Activated naive CD4-positive, alpha-beta T cell treated with anti-CD3 and anti-CD28 coated beads, Interleukin-2, amount 50 U/mL, for 72 hours (primary cell): ENCODE measurements at regions not wholly inside any gene's neighbourhood (a gene's known extent, or its start where the extent isn't known, plus 50 kb on each side); places are given as distances from the start of the nearest gene placed in this dataset.

Experiments
- ATAC-seq, 2 donors: fragments of 150-1000 bp; cut with Tn5 transposase; 2 replicates each; pipeline ENCODE4 v1.10.0; 2021; ENCODE audit warnings: mild to moderate bottlenecking in 2 of 2, moderate library complexity in 2 of 2
- DNase-seq, 2 donors: peaks; one replicate each; pipeline ENCODE4 v3.0.0; 2021 to 2022; ENCODE audit warnings: low spot score in 2 of 2
- H3K27ac Mint-ChIP-seq, 2 donors: one replicate each; pipeline ENCODE4 v1.8.0; 2022; ENCODE audit warnings: mild to moderate bottlenecking in 2 of 2, mixed read lengths in 2 of 2
- H3K36me3 Mint-ChIP-seq, 2 donors: one replicate each; pipeline ENCODE4 v1.8.0; 2022; ENCODE audit warnings: mixed read lengths in 2 of 2
- H3K9me3 Mint-ChIP-seq, 2 donors: one replicate each; pipeline ENCODE4 v1.8.0; 2022; ENCODE audit warnings: mixed read lengths in 2 of 2

- DNase-seq (no peak), ATAC-seq (no peak)
- H3K27ac Mint-ChIP-seq: no peak overlapping the region
- peaks cover 0 to 14% of the 10 kb centered on the region in 2 donors for H3K9me3 Mint-ChIP-seq
- peaks cover 0 to 15% of the 10 kb centered on the region in 2 donors for H3K36me3 Mint-ChIP-seq
Measured at GRCh38 chr5:56705217-56705616, 110.1 kb upstream of the MAP3K1 start.

GRCh38 chr5:56703952-56704351 is 111.4 kb upstream of the MAP3K1 start:
- Mint-ChIP-seq H3K27ac (no peak overlapping the region), H3K9me3 (peaks cover 0 to 9% of the 10 kb centered on the region in 2 donors), H3K36me3 (peaks cover 0 to 4% of the 10 kb centered on the region in 2 donors)
- DNase-seq: no peak
- no peak for ATAC-seq

- Mint-ChIP-seq H3K9me3 (peaks cover 0 to 5% of the 10 kb centered on the region in 2 donors), H3K36me3 (no peaks in the 10 kb centered on the region), H3K27ac (no peak overlapping the region)
- ATAC-seq (no peak), DNase-seq (no peak)
Measured at GRCh38 chr5:56700711-56701110, 114.6 kb upstream of the MAP3K1 start.

GRCh38 chr5:56699538-56699937 is 115.8 kb upstream of the MAP3K1 start:
- Mint-ChIP-seq H3K36me3 (peaks cover 0 to under 1% of the 10 kb centered on the region in 2 donors), H3K27ac (no peak overlapping the region), H3K9me3 (no peaks in the 10 kb centered on the region)
- ATAC-seq (peak; percentile 36 to 49), DNase-seq (no peak)

GRCh38 chr5:56698463-56699381 is 116.6 kb upstream of the MAP3K1 start:
- H3K27ac Mint-ChIP-seq: no peak overlapping the region
- no peaks in the 10 kb centered on the region for H3K9me3 Mint-ChIP-seq
- ATAC-seq: peak; percentile 28 to 90
- no peak for DNase-seq
- H3K36me3 Mint-ChIP-seq: peaks cover 0 to 7% of the 10 kb centered on the region in 2 donors

GRCh38 chr5:56696900-56697299 is 118.4 kb upstream of the MAP3K1 start:
- ATAC-seq: no peak
- DNase-seq: no peak
- no peak overlapping the region for H3K27ac Mint-ChIP-seq
- H3K9me3 Mint-ChIP-seq: peaks cover 0 to 4% of the 10 kb centered on the region in 2 donors
- peaks cover 7 to 10% of the 10 kb centered on the region in 2 donors for H3K36me3 Mint-ChIP-seq

GRCh38 chr5:56693220-56693579 is 122.1 kb upstream of the MAP3K1 start:
- Mint-ChIP-seq H3K9me3 (peaks cover 0 to 4% of the 10 kb centered on the region in 2 donors), H3K27ac (peak overlapping the region; percentile 63 to 79), H3K36me3 (peaks cover 10 to 14% of the 10 kb centered on the region in 2 donors)
- DNase-seq (peak in 1 of 2 donors; percentile 23), ATAC-seq (peak; percentile 40 to 84)

- peaks cover 0 to 4% of the 10 kb centered on the region in 2 donors for H3K9me3 Mint-ChIP-seq
Measured at GRCh38 chr5:56692359-56693219, 122.8 kb upstream of the MAP3K1 start.

GRCh38 chr5:56688402-56688801 is 126.9 kb upstream of the MAP3K1 start:
- DNase-seq (no peak), ATAC-seq (no peak)
- H3K36me3 Mint-ChIP-seq: peaks cover 7 to 10% of the 10 kb centered on the region in 2 donors
- peaks cover 0 to 4% of the 10 kb centered on the region in 2 donors for H3K9me3 Mint-ChIP-seq
- no peak overlapping the region for H3K27ac Mint-ChIP-seq

More at GRCh38 chr5:56692359-56693219, 122.8 kb upstream of the MAP3K1 start:
- DNase-seq: no peak
- Mint-ChIP-seq H3K36me3 (peaks cover 10 to 14% of the 10 kb centered on the region in 2 donors), H3K27ac (peak overlapping the region; percentile 63 to 79)
- ATAC-seq: peak; percentile 47 to 67

- peaks cover 0 to 7% of the 10 kb centered on the region in 2 donors for H3K36me3 Mint-ChIP-seq
- H3K27ac Mint-ChIP-seq: no peak overlapping the region
- ATAC-seq (no peak), DNase-seq (no peak)
- H3K9me3 Mint-ChIP-seq: no peaks in the 10 kb centered on the region
Measured at GRCh38 chr5:56686337-56687195, 128.8 kb upstream of the MAP3K1 start.

- no peak for DNase-seq
- Mint-ChIP-seq H3K36me3 (peaks cover 0 to 7% of the 10 kb centered on the region in 2 donors), H3K9me3 (no peaks in the 10 kb centered on the region), H3K27ac (no peak overlapping the region)
- no peak for ATAC-seq
Measured at GRCh38 chr5:56685503-56686217, 129.7 kb upstream of the MAP3K1 start.

- Mint-ChIP-seq H3K27ac (no peak overlapping the region), H3K9me3 (no peaks in the 10 kb centered on the region), H3K36me3 (no peaks in the 10 kb centered on the region)
- ATAC-seq (no peak), DNase-seq (no peak)
Measured at GRCh38 chr5:56684159-56684558, 131.2 kb upstream of the MAP3K1 start.

- ATAC-seq: no peak
Measured at GRCh38 chr5:56683733-56684132, 131.6 kb upstream of the MAP3K1 start.

GRCh38 chr5:56683281-56683680 is 132.1 kb upstream of the MAP3K1 start:
- H3K27ac Mint-ChIP-seq: no peak overlapping the region
- H3K36me3 Mint-ChIP-seq: no peaks in the 10 kb centered on the region
- no peak for ATAC-seq
- H3K9me3 Mint-ChIP-seq: no peaks in the 10 kb centered on the region
- no peak for DNase-seq

More at GRCh38 chr5:56683733-56684132, 131.6 kb upstream of the MAP3K1 start:
- Mint-ChIP-seq H3K27ac (no peak overlapping the region), H3K36me3 (no peaks in the 10 kb centered on the region), H3K9me3 (no peaks in the 10 kb centered on the region)
- no peak for DNase-seq

GRCh38 chr5:56681346-56681745 is 134.0 kb upstream of the MAP3K1 start:
- no peaks in the 10 kb centered on the region for H3K36me3 Mint-ChIP-seq
- H3K27ac Mint-ChIP-seq: no peak overlapping the region
- DNase-seq (no peak), ATAC-seq (no peak)
- no peaks in the 10 kb centered on the region for H3K9me3 Mint-ChIP-seq

- H3K9me3 Mint-ChIP-seq: no peaks in the 10 kb centered on the region
Measured at GRCh38 chr5:56680731-56681130, 134.6 kb upstream of the MAP3K1 start.

More at GRCh38 chr5:56680731-56681130, 134.6 kb upstream of the MAP3K1 start:
- DNase-seq: no peak
- H3K27ac Mint-ChIP-seq: no peak overlapping the region
- no peak for ATAC-seq
- H3K36me3 Mint-ChIP-seq: no peaks in the 10 kb centered on the region
